Tibial nerve (tissue), 4 donors: ENCODE measurements at regions not wholly inside any gene's neighbourhood (a gene's known extent, or its start where the extent isn't known, plus 50 kb on each side); places are given as distances from the start of the nearest gene placed in this dataset.

Source experiments
- EP300 ChIP-seq, 2 donors: sonication (generic); formaldehyde crosslinking; IDR thresholded peaks; one replicate each; pipeline ENCODE4 v1.6.1; 2017; ENCODE audit warnings: antibody characterized with exemption in 2 of 2, mild to moderate bottlenecking in 1 of 2
- POLR2A ChIP-seq, 2 donors: fragments of 450-650 bp; IDR thresholded peaks; one replicate each; pipeline ENCODE4 v1.6.1; 2017; ENCODE audit warnings: antibody characterized with exemption in 2 of 2, mild to moderate bottlenecking in 2 of 2, moderate library complexity in 2 of 2
- TF ChIP-seq, protein P1 (sequence below), 5 experiments: fragments of 200-600 bp in 3 of 5; fragments of 450-650 bp in 2 of 5; sonication (generic) in 3 of 5; IDR thresholded peaks; one replicate each; pipeline ENCODE4 v1.5.1; 2016 to 2019; ENCODE audit warnings: antibody characterized with exemption in 5 of 5, mild to moderate bottlenecking in 3 of 5, moderate library complexity in 2 of 5

DNA sequence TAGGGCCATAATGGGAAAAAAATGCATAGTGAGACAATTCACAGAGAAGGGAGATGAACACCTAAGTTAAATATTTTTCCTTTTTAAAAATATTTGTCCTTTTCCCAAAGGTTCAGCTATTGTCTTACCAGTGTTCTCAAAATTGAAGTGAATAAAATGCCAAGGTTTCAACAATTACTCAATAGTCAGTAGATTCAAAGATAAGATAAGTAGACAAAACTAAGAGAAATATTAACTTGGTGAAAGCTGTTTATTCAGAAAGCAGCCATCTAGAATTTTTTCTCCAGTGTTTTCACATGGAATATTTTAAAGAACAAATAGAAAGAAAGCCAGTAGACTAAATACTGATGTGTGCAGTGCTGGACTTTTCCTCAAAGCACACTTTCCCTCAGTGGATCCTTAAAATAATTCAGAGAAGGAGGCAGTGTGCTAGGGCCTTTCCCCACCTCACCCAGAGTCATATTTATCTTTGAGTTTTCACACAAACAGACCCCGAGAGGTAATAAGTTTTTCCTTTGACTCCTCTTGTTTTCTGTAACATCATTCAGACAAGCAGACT is 144.5 kb upstream of the PLEKHG7 start:
- TF ChIP-seq, protein P1, sequence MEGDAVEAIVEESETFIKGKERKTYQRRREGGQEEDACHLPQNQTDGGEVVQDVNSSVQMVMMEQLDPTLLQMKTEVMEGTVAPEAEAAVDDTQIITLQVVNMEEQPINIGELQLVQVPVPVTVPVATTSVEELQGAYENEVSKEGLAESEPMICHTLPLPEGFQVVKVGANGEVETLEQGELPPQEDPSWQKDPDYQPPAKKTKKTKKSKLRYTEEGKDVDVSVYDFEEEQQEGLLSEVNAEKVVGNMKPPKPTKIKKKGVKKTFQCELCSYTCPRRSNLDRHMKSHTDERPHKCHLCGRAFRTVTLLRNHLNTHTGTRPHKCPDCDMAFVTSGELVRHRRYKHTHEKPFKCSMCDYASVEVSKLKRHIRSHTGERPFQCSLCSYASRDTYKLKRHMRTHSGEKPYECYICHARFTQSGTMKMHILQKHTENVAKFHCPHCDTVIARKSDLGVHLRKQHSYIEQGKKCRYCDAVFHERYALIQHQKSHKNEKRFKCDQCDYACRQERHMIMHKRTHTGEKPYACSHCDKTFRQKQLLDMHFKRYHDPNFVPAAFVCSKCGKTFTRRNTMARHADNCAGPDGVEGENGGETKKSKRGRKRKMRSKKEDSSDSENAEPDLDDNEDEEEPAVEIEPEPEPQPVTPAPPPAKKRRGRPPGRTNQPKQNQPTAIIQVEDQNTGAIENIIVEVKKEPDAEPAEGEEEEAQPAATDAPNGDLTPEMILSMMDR (IDR thresholded peaks at IDR 0.05) = no peak
- TF ChIP-seq POLR2A (IDR thresholded peaks at IDR 0.05) = no peak
- no peak for TF ChIP-seq EP300 (IDR thresholded peaks at IDR 0.05)
